ENCODE measurements at regions not wholly inside any gene's neighbourhood (a gene's known extent, or its start where the extent isn't known, plus 50 kb on each side); places are given as distances from the start of the nearest gene placed in this dataset.

DNA sequence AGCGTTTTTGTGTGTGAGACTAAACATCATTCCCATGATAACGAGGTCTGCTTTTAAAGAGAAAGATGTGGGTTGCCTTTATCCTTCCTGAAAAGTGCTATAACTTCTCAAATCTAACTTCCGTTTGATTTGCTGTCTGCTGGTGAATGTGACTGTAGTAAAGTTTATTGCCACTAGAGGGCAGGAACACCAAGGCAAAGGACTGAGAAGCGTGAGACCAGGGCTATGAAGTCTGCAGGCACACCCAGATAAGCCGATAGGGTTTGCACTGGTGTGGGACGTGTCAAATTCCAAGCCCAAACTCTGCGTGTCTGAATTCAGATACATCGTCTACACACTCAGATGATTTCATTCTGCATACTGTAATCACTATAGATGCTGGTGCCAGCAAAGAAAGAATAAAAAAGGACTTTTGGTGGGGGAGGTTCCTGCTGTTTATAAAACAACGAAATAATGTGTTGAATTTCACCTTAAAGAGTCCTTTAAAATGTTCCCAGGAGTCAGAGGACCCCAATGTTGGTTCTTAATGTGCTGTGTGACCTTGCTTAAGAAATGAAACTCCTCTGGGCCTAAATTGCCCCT is 87.2 kb downstream of the PTTG1 start:
- peak; percentile 44 to 64 (median 58) for DNase-seq (ENCODE audit: low read depth in 4 of 4, low spot score in 3 of 4)

DNA sequence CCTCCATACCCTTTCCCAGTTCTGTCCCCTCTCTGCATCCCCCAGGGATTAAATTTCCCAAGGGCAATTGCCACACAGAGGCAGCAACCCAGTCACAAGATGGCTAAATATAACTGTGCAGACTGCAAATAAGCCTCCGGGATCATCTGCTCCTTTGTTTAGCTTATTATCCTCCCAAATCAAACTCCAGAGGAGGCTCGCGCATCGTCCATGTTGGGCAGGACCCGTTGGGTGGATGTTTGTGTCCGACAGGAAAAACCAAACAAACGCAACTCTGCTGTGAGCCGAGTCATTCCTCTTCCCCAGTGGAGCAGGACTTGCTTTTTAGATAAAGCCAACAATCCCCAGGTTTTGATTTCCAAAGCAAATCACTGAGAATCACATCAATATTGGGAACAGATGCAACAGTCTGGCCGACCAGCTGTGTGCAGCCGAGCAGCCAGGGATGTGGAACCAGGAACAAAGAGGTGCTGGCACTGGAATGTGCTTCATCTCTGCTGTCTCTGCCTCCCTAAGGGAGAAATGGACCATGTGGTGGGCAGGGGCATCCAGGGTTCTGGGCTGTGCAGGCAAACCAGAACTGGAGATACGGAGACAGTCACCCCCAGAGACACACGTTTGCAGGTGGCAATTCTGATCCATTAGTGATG is 89.8 kb downstream of the PTTG1 start:
- DNase-seq (ENCODE audit: low read depth in 4 of 4, low spot score in 3 of 4): no peak
